NOMO-1 (cell line): ENCODE measurements at regions not wholly inside any gene's neighbourhood (a gene's known extent, or its start where the extent isn't known, plus 50 kb on each side); places are given as distances from the start of the nearest gene placed in this dataset.
A peak's percentile ranks its signal among the peaks of the same experiment; 100 is the strongest.

Experiments used
- DNase-seq, 2 experiments: peaks; one replicate each; lab custom pipeline; 2025; ENCODE audit not compliant: unreplicated experiment in 2 of 2; lab: John Stamatoyannopoulos, UW

DNA sequence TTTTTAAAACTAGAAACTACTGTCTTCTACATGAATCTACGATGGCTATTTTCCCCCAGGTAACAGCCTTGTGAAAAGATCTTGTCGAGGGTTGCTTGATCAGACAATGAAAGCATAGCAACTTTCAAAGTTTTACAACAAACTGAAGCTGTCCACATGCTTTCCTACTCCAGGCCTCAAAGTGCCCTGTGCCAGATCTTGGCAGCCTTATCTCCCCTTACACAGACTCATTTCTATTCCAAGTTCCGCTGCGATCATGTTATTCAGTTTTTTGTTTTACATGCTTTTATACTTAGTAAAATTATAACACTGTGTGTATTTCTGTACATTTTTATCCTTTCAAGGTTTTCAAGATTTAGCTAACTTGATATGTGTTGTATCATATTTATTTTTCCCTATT, 661.7 kb upstream of the SORCS1 start:
- no peak for DNase-seq

DNA sequence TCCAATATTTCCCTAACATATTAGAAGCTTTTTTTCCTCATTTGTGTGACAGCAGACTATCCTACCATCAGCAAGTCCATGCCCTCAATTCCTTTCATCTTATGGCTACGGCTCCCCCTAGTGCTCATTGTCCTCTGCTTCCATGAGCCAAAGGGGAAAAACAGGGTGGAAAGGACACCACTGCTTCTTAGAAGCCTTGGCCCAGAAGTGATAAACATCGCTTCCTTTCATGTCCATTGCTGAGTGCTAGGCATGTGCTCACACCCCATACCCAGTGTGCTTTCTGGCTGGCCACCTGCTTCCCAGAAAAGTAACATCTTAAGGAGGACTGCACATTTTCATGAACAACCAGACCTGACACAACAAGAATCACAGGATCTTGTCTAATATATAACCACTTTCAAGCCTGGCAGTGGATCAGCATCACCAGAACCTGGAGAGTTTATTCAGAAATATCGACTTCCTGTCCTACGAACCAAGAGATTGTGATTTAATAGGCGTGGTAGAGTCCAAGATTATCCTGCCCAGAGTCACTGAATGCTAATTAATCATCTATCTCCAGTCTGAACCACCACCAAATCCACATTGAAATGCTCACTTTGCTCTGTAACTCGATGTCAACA, 650.5 kb upstream of the SORCS1 start:
- DNase-seq, result peak; percentile 45 to 65

DNA sequence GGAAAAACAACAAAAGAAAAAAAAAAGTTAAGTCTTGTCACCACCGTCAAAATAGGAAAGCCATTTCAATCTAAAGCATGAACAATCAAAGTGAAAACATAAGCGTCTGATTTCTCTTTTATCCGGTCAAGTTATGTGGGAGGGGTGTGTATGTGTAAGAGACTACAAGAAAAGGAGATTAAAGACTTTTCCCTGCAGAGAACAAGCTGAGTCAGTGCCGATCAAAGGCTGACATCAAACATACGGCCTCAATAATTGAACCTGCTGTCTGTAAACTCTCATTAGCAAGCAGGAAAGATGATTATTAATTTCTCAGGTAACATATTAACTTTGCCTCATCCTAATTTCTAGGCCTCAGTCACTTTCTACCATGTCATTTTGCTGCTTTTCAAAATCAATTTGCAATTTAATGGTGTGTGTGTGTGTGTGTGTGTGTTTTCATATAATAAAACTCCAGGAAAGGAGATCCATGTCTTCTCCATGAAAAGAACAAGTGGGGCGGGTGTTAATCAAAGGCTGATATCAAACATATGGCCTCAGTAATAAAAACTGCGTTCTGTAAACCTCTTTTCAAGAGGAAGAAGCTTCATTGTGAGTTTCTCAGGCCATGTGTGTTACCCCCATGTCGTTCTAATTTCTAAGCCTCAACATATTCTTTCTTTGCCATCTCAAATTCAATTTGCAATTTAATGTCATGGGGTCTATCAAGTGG, 649.1 kb upstream of the SORCS1 start:
- DNase-seq, result no peak

DNA sequence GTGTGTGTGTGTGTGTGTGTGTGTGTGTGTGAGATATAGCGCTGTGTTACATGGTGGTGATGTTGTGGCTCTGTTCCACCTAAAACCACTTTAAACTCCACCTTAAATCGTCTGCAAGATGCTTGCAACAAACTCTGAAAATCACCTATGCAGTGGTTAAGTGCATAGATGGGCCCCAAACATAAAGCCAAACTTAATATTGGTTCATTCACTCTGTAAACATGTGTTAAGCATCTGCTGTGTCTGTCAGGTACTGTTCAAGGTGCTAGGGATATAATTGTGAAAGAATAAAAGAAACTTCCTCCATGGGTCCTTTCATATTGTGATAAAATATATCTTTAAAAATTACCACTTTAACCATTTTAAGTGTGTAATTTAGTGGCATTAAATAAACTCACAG, 645.4 kb upstream of the SORCS1 start:
- no peak for DNase-seq

DNA sequence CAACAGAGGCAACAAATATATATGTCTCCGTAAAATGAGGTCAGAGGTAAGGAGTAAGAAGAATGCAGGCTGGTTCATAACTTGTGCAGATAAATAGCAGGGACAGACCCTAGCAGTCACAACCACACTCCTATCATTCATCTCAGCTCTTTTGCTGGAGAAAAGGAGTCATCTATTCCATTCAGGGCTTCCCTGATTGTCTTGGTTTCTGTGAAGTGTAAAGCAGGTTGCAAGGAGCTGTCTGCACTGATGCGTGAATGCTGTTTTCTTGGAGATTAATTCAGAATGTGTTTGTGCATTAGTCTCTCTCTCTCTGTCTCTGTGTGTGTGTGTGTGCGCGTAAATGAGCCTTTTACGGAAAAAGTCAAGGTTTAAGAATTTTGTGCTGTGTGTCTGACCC, 643.3 kb upstream of the SORCS1 start:
- no peak for DNase-seq

DNA sequence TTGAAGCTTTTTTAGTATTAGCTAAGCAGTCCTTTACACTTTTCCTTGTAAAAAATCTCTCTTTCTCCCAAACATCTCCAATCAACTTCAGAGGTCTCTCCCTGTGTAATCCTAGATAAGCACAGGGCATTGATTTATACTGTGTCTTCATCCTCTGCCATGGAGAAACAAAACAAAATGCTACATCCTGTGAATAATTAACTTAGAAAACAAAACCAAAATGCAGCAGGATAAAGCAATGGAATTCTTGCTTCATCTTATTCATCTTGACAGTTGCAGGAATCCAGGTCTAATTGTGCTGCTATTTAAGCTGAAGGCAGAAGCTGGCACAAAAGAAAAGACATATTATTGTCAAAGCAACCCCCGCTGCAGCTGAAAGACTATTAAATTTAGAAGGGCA, 641.5 kb upstream of the SORCS1 start:
- no peak for DNase-seq

DNA sequence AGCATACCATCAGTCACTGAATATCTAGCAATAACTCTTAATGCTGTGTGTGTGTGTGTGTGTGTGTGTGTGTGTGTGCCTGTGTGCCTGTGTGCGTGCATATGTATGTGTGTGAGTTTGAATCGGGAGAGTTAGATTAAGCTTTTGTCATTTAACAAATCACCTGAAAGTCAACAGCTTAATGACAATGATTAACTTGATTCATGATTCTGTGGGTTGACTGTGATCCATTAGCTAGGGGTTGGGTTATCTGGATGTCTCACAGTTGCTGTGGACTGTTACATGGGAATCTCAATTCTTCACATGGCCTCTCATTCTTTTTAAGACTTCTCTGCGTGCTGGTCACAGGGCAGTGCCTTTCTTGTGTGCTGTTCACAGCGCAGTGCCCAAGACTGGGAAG, 639.0 kb upstream of the SORCS1 start:
- no peak for DNase-seq

DNA sequence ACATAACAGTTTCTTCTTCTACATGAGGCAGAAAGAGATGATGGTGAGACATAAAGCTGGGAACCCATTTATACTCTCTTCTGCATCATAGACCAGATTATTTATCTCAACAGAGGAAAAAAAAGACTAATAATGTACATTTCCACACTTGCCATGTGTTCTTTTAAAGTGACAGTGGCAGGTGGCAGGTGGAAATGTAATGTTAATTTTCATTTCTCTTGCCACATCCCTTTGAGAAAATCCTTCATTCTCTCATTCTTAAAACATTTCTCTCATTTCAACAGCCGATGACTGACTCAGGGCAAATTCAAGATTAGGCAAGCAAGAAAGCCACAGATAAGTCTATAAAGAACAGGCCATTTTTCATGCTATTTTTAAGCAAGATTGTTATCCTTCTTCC, 635.6 kb upstream of the SORCS1 start:
- peak; percentile 83 to 91 for DNase-seq

DNA sequence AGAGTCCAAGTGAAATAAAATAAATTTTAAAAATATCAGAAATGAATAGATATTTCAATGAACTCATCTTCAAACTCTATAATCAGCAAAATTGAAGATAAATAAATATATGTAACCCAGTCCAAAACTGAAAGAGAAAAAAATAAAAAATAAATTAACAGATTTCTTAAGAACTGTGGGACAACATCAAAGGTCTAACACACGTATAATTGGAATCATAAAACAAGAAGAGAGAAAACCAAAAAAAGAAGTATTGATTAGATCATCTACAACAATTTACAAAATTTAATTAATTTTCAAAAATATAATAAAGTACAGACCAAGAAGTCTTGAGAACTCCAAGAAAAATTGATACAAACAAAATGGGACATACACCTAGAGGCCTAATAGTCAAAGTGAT, 625.8 kb upstream of the SORCS1 start:
- no peak for DNase-seq

DNA sequence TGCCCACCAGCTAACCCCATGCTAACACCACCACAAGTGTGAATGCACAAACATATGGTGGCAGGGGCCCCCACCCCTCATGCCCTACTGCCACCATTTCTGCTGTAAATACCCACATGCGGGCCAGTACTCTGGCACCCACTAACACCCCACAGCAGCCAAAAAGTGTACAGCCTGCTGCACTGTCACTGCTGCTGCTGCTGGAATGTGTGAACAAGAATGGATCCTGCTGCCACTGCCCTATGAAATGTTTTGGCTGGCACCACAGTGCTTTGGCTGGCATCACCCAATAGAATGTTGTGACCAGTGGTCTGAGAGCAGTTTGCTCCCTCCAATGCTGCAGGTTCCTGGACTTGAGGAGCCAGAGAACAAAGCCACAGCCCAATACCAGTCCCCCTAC, 606.6 kb upstream of the SORCS1 start:
- DNase-seq, result no peak

DNA sequence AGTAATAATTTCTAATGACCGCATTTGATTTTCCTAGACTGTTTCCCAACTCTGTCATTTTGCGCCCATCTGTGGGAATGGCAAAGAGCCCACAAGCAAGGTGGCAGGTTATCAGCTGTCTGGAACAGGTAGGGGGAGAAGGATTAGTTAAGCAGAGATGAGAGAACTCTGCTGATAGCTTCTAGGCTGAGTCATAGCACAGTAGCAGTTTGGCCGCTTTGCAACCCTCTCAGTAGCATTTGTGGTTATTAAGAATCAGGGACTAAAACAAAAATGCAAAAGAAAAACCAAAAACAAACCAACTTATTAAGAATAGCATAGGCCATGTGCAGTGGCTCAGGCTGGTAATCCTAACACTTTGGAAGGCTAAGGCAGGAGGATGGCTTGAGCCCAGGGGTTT, 602.7 kb upstream of the SORCS1 start:
- DNase-seq, result no peak

DNA sequence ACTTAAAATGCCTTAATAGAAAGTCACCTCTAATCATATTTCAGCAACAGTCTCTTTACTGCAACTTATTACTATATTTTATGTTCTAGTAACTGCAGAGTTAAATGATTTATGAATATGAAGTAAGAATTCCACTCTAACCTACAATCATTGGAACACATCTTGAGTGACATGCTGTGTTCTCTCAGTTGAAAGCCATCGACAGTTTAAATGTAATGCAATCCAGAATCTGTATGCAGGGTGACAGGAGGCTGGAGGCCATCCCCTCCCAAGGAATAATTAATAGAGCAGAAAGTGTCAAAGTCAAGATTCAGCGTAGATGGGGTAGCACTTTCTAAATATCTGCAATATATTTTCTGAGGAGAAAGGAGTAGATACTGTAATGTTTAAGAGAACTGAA, 590.3 kb upstream of the SORCS1 start:
- DNase-seq, result no peak

DNA sequence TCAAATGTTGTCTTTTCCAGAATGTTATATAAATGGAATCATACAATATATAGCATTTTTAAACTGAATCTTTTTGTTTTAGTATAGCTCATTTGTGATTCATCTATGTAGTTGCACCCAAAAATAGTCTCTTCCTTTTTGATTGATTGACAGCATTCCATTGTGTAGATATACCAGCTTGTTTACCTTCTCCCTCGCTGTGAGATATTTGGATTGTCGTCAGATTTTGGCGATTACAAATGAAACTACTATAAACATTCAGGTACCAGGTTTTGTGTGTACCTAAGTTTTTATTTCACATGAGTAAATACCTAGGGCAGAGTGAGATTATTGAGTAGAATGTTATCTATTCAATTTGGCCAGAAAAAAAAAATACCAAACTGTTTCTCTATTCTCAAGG, 584.7 kb upstream of the SORCS1 start:
- no peak for DNase-seq

DNA sequence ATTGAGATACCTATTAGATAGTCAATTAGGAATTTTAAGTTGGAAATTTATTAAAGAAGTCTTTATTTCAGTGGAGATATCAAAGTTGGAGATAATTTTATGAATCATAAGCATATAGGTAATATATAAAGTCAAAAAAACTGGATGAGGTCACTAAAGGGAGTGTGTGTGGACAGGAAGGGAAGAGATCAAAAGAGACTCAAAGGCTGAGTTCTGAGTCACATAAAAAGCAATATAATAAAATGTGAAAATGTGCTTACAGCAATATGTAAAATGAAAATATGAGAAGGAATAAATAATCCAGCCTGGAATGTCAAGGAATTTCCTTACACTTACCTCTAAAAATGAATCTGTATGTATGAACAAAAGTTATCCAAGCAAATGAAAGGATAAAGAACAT, 583.3 kb upstream of the SORCS1 start:
- DNase-seq, result no peak

DNA sequence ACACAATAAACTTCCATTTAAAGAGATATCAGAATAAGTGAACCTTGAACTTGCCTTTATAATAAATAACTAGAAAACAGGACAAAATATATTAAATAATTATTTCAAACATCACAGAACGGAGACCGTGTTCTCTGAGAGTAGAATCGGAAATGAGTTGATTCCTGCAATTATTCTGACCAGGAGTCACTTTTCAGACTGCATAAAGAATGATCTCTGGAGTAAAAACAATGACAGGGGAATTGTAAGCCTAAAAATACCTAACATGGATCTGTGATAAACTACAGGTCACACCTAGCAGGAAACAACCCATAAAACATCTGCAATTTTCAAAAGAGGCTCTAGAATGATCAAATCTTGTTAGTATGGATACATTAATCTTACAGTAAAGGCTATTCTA, 577.5 kb upstream of the SORCS1 start:
- DNase-seq, result no peak

DNA sequence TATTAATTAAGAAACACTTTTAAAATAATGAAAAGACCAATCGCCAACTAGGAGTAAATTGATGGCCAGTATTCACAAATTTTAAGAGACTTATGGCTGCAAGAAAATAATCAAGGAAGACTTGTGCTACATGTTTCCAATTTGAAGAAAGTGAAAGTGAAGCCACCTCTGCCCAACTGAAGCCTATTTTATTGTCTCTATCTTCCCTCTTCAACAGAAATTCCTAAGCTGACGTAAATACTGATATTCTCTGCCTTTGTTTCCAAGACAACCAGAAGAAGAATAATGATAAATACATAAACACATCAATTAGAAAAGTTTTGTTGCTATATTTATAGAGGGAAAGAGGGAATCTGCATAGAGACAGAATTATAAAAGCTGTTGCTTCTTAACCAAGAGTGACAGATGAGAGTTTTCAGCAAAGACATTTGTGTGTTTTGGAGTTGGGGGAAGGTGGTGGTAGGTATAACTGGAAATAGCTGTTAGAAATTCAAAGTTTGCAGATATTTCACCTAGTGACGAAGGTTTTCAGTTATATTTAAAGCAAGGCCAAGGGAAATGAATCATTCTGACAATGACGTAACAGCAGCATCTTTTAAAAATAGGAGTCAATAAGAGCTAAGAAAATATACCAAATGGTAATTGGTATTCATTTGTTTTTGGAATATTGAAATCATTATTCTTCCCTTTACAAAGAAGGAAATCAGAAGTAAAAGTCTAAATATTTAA, 576.6 kb upstream of the SORCS1 start:
- DNase-seq, result peak; percentile 12 to 28

DNA sequence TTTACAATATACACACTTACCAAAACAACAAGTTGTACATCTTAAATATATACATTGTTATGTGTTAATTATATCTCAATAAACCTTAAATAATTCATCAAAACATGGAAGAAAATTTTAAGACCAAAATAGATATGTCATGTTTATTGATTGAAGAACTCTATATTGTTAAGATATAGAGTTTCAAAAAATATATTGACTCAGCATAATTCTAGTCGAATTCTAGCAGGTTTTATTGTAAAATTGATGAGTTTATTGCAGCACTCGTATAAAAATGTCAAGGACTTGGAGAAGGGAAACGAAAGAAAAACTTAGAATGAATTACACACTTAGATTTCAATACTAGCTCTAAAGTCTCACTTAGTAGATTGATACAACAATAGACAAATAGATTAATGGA, 575.4 kb upstream of the SORCS1 start:
- no peak for DNase-seq

DNA sequence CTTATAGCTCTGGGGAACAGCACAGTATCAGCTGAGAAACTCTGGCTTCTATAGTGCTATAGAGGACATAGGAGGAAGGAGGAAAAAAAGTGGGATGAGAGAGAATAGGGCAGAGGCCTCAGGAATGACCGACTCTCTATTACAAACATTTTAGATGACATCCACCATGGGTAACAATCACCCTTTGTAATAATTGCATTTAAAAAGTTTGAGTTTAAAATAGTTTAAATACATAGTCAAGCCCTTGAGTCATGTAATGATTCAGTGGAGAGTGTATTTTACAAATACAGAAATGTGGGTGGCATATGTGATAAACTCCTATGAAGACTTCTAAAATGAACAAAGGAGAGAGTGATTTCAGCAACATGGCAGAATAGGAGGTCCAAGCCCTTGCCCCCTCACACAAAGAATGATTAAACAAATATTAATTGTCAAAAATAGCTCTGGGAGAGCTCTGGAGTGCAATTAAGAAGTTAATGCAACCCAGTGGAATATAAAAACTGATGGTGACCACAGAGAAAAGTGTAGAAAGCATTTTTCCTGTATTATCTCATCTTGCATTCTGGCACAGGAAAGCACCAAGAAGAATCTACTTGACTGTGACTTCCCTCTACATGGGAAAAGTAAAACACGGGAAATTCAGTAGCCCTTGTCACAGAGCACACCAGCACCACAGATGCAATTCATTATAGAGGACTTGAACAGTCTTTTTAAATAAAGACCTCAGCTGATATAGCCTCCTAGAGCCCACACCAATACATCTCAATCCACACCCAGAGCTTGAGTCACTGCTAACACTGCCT, 569.0 kb upstream of the SORCS1 start:
- DNase-seq, result no peak

DNA sequence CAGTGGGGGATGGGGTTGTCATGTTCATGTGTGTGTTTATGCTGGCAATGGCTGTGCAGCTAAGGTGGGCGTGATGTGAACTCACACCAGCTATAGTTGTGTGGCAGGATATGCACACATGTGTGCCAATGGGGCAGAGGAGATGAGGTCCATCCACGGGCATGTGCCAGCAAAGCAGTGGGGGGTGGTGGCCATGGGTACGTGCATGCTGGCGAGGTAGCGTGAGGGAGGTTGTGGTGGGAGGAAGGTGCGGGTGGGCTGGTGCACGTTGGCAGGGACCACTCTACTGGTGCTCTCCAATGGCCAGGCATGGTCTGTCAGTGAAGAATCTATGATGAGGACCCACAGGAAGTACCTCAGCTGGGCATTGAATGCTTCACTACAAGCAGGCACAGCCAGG, 567.5 kb upstream of the SORCS1 start:
- no peak for DNase-seq

DNA sequence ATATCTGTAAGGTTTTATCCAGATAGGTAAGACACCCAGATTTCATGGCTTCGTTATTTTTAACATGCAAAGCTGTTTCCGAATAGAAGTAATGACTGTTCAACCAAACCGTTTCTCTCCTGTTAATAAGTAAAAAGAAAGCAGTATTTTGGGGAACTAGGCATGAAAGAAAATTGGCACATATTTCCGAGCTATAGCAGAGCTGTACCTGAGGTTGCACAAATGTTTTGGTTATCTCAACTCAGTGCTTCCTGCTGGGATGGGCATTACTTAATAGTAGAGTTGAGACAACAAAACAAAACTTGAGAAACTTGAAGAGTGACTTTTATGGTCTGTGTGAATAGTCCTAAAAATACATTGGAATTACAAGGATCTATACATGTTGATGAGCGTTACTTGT, 564.3 kb upstream of the SORCS1 start:
- peak; percentile 63 to 95 for DNase-seq

DNA sequence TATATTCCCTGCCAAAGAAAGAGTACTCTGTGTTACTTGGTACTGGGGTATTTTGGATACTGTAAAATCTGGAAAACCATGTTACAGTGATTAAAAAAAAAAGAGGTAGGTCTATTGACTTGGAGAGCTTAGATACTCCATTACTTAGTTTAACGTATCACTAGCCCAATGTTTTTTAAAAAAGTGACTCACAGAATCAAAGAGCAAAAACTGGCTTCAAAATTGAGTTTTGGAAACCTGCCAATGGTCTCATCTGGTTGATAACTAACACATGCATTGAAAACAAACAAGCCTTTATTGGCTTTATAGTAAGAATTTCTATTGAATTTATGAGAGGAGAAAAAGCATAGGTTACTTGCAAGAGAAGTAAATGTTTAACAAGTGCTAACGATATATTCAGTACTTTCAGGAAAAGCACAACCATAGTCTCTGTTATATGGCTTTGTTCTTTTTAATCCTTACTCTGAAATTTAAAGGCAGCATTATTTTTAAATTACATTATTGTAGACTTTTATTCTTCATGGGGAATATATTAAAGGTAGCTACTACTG, 563.3 kb upstream of the SORCS1 start:
- no peak for DNase-seq
